GM21786 (cell line): ENCODE measurements at regions not wholly inside any gene's neighbourhood (a gene's known extent, or its start where the extent isn't known, plus 50 kb on each side); places are given as distances from the start of the nearest gene placed in this dataset.

Experiments
- ATAC-seq: cut with Tn5 transposase; IDR thresholded peaks from one replicate; pipeline ENCODE4 v1.9.1; 2021; ENCODE audit not compliant: unreplicated experiment

DNA sequence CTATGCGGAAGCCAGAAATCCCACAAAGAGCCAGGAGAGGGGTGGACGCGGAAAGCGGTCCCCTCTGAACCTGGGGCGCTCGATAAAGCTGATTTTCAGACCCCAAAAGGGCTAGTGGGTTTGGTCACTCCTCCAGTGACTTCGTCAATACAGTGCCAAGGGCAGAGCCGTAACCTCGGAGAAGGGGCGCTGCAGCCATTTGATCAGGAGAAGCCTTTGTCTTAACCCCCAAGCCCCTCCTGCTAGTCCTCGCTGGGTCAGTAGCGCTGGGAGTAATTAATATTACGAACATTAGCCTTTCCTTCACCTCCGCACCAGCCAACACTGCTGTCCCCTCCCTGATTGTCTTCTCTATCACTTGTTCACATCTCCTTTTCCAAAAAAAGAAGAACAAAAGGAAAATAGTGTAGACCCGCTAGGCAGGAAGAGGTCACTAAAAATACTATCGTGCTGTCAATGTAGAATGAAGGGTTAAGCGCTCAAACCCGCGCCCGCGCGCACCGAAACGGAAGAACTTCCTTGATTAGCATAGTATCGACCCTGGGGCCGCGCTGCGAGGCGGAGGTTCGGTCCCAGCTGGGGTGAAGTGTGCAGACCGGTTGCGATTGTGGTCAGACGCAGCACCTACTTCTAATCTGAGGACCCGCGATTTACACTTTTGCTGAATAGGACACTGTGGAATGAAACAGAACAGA is 63.2 kb upstream of the MAPRE2 start:
- ATAC-seq, result peak; percentile 27

DNA sequence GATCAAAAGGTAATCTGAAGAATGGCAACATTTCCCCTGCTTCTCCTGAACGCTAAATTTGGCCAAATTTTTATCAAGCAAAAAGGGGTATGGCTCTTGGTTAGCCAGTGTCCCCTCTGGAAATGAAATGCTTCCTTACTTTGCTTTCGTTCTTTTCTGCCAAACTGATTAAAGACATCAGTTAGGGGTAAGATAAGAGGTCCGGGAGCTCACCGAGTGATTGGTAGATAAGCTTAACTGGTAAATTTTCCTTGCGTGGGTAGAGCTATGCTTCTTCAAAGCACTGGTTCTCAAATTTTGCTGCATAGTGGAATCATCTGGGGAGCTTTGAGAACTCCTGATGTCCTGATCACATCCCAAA is 62.7 kb upstream of the MAPRE2 start:
- no peak for ATAC-seq

DNA sequence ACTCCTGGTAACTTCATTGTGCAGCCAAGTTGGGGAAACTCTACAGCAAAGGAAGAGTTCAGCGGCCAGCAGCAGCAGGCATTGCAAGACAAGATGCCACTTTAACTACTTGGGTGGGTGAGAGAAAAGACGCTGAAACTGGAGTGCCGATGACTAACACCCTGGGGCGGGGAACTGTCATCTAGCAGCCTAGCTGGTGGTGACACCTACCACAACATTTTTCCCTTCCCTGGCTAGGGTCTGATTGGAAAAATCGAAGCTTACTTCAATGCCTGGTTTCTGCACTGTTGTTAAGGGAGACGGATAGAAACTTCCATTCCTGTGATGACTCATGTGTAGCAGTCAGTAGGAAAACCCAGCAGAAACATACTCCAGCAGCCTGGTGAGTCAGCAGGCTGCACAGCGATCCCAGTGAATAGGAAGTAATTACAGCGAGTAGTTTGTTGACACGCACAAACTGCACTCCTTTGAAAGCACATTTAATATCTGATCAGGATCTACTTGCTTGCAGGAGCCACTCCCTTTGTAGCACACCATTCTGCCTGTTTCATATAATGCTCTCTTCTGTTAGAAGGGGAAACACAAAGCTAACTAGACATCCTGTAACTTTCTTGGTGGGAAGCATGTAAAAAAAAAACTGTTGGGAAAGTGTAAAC is 62.1 kb upstream of the MAPRE2 start:
- peak; percentile 31 for ATAC-seq

DNA sequence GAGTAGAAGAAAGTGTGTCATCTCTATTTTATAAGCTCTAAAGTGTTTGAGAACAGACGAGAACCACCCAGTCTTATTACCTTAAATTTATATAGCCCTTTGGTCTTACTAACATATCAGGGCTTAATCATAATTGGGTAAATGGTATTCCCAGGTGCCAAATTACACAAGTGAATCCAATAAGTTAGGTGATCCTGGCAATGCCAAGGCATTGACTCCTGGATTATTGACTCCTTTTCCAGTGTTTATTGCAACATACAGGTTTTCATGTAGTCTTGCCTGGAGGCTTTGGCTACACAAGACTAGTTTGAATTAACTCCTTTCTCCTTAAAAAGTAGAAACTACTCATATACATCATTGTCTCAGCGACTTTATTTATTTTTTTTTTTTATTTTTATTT is 59.7 kb upstream of the MAPRE2 start:
- ATAC-seq, result no peak

DNA sequence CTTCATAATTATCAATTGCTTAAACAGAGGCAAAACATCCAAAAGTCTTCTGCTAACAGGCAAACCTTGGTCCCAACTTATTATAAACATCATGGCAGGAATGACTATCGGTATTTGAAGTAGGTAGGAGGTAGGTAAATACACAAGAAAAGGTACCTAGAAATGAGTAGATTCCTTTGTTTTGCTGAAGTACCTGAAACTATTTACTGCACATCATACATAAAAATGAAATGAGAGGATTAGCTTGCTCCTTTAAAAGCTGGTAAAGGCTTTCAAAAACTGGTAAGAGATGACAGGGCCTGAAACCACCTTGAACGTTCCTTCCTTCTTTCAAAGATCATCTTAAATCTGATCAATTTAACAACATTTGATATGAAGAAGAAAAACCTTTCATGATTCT is 55.2 kb upstream of the MAPRE2 start:
- no peak for ATAC-seq

DNA sequence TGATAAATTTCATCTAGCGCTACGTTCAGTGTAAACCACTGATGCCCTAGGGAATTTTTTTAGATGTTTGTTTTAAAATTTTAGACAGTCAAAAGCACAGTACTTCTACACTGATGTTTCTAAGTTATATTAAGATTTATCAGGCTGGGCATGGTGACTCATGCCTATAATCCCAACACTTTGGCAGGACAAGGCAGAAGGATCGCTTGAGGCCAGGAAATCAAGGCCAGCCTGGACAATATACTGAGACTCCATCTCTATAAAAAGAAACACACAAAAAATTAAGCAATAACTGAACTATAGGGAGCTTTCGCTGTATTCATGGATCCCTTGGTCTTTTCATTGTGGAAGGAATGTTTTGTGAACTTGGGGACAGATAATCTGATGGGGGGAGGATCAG is 50.6 kb upstream of the MAPRE2 start:
- ATAC-seq, result no peak

DNA sequence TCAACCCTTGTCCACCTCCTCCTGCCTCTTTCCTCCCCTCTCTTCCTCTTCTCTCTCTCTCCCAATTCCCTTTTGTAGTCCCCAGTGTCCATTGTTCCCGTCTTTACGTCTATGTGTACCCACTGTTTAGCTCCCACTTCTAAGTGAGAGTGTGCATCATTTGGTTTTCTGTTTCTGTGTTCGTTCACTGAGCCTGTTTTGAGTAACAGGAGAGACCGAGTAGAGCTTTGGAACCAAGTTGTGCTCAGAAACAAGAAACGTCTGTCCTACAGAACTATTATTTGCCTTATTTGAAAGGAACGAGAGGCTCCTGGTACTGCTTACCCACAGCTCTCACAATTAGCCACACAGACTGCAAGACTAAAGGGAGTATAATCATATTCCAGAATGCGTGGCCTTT is 50.1 kb upstream of the MAPRE2 start:
- ATAC-seq, result no peak
